HG02798 (cell line): ENCODE measurements at regions not wholly inside any gene's neighbourhood (a gene's known extent, or its start where the extent isn't known, plus 50 kb on each side); places are given as distances from the start of the nearest gene placed in this dataset.
"Not testable (repeated sequence)": the region's sequence is repeated elsewhere in the genome, so short reads cannot be mapped to it uniquely, and the experiment has no call there.

Experiments
- ATAC-seq: cut with Tn5 transposase; IDR thresholded peaks from one replicate; pipeline ENCODE4 v1.9.1; 2021; ENCODE audit warnings: mild to moderate bottlenecking; ENCODE audit not compliant: unreplicated experiment, poor library complexity

GRCh38 chr16:75971334-75971733 lies 245.0 kb upstream of the CPHXL start:
- no peak for ATAC-seq

GRCh38 chr16:75983296-75983695 lies 257.0 kb upstream of the CPHXL start:
- ATAC-seq: no peak

- ATAC-seq: no peak
These were observed 257.6 kb upstream of the CPHXL start for GRCh38 chr16:75983741-75984381.

- no peak for ATAC-seq
These were observed 261.0 kb upstream of the CPHXL start for GRCh38 chr16:75987323-75987722.

- peak; percentile 73 for ATAC-seq
These were observed 270.2 kb upstream of the CPHXL start for GRCh38 chr16:75996491-75996890.

- no peak for ATAC-seq
These were observed 271.3 kb upstream of the CPHXL start for GRCh38 chr16:75997606-75998005.

- no peak for ATAC-seq
These were observed 269.6 kb upstream of the CNTNAP4 start for GRCh38 chr16:76007645-76008044.

GRCh38 chr16:76023835-76024234 lies 253.4 kb upstream of the CNTNAP4 start:
- no peak for ATAC-seq

- no peak for ATAC-seq
These were observed 241.5 kb upstream of the CNTNAP4 start for GRCh38 chr16:76035689-76036088.

GRCh38 chr16:76038097-76038496 lies 239.1 kb upstream of the CNTNAP4 start:
- ATAC-seq: no peak

- ATAC-seq: no peak
These were observed 224.5 kb upstream of the CNTNAP4 start for GRCh38 chr16:76052725-76053124.

- no peak for ATAC-seq
These were observed 218.0 kb upstream of the CNTNAP4 start for GRCh38 chr16:76059186-76059585.

GRCh38 chr16:76059701-76060100 lies 217.5 kb upstream of the CNTNAP4 start:
- no peak for ATAC-seq

GRCh38 chr16:76071690-76072089 lies 205.5 kb upstream of the CNTNAP4 start:
- no peak for ATAC-seq

- ATAC-seq: no peak
These were observed 195.2 kb upstream of the CNTNAP4 start for GRCh38 chr16:76081967-76082366.

- ATAC-seq: no peak
These were observed 170.6 kb upstream of the CNTNAP4 start for GRCh38 chr16:76106647-76107046.

- ATAC-seq: no peak
These were observed 168.7 kb upstream of the CNTNAP4 start for GRCh38 chr16:76108460-76108859.

GRCh38 chr16:76114681-76115080 lies 162.5 kb upstream of the CNTNAP4 start:
- ATAC-seq: no peak

GRCh38 chr16:76118344-76118743 lies 158.9 kb upstream of the CNTNAP4 start:
- ATAC-seq: no peak

GRCh38 chr16:76121636-76122035 lies 155.6 kb upstream of the CNTNAP4 start:
- no peak for ATAC-seq

GRCh38 chr16:76123966-76124365 lies 153.2 kb upstream of the CNTNAP4 start:
- ATAC-seq: no peak

GRCh38 chr16:76125871-76126270 lies 151.3 kb upstream of the CNTNAP4 start:
- no peak for ATAC-seq

- not testable (repeated sequence) for ATAC-seq
These were observed 139.1 kb upstream of the CNTNAP4 start for GRCh38 chr16:76138056-76138455.
